GM18517 (cell line): ENCODE measurements at regions not wholly inside any gene's neighbourhood (a gene's known extent, or its start where the extent isn't known, plus 50 kb on each side); places are given as distances from the start of the nearest gene placed in this dataset.
"Not testable (repeated sequence)": the region's sequence is repeated elsewhere in the genome, so short reads cannot be mapped to it uniquely, and the experiment has no call there.

Experiments
- ATAC-seq: cut with Tn5 transposase; IDR thresholded peaks from one replicate; pipeline ENCODE4 v1.9.1; 2021; ENCODE audit warnings: mild to moderate bottlenecking, moderate library complexity; ENCODE audit not compliant: unreplicated experiment

- no peak for ATAC-seq
Observed at GRCh38 chr10:2222631-2223030, 485.3 kb upstream of the ADARB2 start.

GRCh38 chr10:2214805-2215204, 477.5 kb upstream of the ADARB2 start:
- ATAC-seq, result no peak

- no peak for ATAC-seq
Observed at GRCh38 chr10:2214092-2214491, 476.8 kb upstream of the ADARB2 start.

GRCh38 chr10:2212244-2212834, 475.0 kb upstream of the ADARB2 start:
- no peak for ATAC-seq

DNA sequence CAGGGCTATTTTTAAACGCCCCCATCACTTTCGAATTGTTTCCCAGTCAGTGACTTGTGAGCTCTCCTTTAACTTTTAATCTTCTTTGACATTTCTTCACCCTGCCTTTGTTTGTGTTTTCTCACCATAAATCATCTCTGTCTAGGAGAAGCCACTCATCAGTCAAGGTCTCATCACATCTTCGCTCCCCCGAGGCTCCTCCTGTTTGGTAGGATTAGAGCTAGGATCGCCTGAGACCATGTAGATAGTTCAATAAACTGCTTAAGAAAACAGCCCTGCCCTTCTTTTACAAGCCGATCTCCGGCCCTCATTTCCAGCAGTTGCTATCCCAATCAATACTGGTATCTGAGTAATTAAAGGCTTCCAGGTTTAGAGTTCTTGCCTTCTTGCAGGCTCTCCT, 472.8 kb upstream of the ADARB2 start:
- ATAC-seq, result no peak

- ATAC-seq, result no peak
Observed at GRCh38 chr10:2208106-2208505, 470.8 kb upstream of the ADARB2 start.

- ATAC-seq, result no peak
Observed at GRCh38 chr10:2207246-2207922, 470.1 kb upstream of the ADARB2 start.

DNA sequence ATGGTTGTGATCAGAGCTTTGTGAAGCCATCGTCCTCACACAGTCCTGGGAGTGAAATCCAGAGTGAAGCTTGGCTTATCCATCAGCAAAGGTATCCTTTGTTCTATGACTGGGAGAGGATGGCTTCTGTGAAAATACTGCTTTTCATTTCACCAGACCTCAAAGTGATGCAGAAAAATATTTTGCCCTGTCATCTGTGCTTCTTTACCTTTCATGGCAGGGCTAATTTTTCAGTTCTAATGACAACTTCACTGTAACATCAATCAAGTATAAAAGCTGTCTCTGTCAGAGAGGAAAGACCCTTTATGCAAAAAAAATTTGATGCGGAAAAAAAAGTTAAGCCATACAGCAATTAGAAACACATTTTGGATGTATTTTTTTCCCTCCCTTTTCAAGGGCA, 468.1 kb upstream of the ADARB2 start:
- ATAC-seq, result no peak

GRCh38 chr10:2202401-2202800, 465.1 kb upstream of the ADARB2 start:
- ATAC-seq, result no peak

- ATAC-seq, result no peak
Observed at GRCh38 chr10:2201534-2202099, 464.3 kb upstream of the ADARB2 start.

DNA sequence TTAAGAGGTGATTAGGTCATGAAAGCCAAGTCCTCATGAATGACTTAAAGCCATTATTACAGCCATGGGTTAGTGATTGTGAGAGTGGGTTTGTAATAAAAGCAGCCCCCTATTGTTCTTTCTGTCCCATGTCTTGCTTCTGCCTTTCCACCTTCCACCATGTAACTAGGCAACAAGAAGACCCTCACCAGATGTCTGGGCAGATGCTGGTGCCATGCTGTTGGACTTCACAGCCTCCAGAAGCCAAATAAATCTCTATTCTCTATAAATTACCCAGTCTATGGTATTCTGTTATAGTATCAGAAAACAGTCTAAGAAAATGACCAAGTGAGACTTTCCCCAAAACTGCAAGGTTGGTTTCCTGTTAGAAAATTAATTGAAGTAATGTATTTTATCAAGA, 460.3 kb upstream of the ADARB2 start:
- no peak for ATAC-seq

DNA sequence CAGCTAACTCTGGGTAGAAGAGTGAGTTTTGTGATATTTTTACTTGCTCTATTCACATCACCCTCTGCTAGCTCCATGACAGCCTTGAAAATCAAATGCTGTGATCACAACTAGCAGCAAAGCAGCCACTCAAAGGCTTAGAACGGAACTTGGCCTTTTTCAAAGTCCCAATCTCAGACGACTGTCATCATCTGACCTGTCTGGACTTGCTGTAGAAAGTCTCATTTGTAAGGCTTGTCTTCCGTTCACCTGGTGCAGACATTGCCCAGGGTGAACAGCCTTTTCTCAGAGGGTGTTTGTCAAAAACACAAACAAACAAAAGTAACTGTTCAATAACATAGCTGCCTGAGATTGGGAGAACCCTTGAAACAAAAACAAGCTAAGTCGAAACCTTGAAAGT, 458.9 kb upstream of the ADARB2 start:
- ATAC-seq, result no peak

GRCh38 chr10:2189356-2189755, 452.0 kb upstream of the ADARB2 start:
- not testable (repeated sequence) for ATAC-seq

DNA sequence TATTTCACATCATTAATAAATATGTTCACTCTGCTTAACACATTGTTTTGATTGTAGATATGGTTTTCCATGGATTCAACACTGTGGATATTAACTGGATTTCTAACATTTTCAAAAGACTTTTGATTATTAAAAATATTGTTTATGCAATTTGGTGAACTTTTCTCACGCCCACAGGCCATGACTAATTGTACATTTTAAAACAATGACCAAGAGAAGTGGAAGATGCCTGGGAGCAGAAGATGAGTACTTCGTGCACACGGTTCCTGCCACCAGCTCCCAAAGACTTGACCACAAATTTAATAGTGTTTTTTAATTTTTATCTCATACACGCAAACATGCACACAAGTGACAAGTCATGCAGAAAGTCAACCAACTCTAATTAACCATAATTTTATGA, 451.0 kb upstream of the ADARB2 start:
- ATAC-seq, result no peak

DNA sequence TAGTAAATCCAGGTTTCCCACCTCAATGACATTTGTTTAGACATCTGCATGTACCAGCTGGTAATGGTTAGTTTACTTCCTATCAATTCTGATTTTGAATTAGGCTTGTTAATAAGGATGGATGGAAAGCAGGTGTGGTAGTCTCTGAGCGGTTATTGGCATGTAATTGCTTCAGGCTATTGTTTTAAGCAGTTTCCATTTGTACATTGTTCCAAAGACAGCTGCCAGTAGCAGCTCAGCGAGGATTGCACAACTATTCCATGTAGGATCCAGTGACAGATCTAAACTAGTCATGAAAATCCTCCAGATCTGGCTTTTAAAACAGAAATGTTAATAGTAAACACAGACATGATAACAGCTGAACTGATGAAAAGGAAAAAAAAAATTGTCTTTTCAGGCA, 436.0 kb upstream of the ADARB2 start:
- ATAC-seq, result no peak

DNA sequence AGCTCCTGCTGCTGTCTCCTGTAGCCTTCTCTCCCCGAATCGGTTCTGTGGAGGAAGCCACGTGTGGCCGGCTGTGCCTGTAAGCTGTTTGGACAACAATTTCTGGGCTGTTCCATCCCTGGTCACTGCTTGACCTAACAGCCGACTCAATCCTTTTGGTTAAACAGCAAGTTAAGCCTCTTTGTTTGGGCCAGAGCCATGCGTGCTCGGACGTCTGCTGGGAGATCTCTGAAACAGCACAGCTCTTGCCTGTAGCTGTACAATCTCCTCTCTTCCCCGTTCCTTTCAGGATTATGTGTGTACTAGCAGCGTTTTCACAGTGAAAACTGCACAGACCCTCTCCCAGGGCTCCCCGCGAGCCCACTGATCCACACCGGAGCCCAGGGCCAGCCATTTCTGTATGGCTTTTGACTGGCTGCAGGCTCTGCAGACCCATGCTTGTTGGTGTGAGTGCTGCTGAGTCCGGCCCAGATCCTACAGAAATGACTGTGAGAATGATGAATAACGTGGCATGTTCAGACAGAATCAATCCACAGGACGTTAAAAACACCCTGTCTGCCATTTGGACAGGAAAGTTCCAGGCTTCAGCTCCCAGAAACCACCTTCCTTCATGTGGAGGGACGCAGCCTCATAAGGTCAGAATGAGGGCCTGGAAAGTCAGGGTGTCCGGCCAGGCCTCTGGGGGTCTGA, 428.6 kb upstream of the ADARB2 start:
- no peak for ATAC-seq

DNA sequence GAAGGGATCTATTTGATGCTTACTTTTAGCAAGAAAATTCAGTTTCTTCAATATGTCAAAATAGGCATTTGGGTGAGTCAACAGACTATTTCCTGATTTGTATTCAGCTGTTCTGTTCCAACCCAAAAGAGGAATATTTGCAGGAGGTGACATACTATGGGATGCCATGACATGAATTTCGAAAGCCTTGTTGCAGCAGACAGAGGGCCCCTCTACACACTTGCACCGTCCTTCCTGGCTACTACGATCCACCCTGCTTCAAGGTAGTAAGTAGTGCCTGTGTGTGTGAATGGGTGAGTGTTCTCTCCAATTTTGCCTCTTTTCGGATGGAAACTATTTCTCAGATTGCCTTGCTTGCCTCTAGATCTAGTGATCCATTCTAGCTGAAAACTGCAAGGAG, 413.0 kb upstream of the ADARB2 start:
- no peak for ATAC-seq

- no peak for ATAC-seq
Observed at GRCh38 chr10:2145926-2146478, 408.7 kb upstream of the ADARB2 start.

GRCh38 chr10:2145491-2145890, 408.2 kb upstream of the ADARB2 start:
- ATAC-seq, result no peak

- ATAC-seq, result no peak
Observed at GRCh38 chr10:2144584-2144983, 407.3 kb upstream of the ADARB2 start.

- no peak for ATAC-seq
Observed at GRCh38 chr10:2143213-2143835, 406.0 kb upstream of the ADARB2 start.
